Lung (tissue), 11 donors: ENCODE measurements at regions not wholly inside any gene's neighbourhood (a gene's known extent, or its start where the extent isn't known, plus 50 kb on each side); places are given as distances from the start of the nearest gene placed in this dataset.

ENCODE experiments used
- ATAC-seq: fragments of 200-7000 bp; cut with Tn5 transposase; one replicate; pipeline ENCODE4 v1.9.1; 2020; ENCODE audit warnings: moderate number of reproducible peaks; ENCODE audit not compliant: insufficient read depth, low FRiP score
- DNase-seq, 3 donors: peaks; one replicate each; pipeline ENCODE4 v3.0.0-alpha.2; 2013 to 2017
- H3K27ac ChIP-seq, 2 donors: one replicate each; pipeline ENCODE4 v1.5.1; 2013; ENCODE audit warnings: mild to moderate bottlenecking in 2 of 2, moderate library complexity in 2 of 2, control low read depth in 1 of 2, inconsistent platforms in 1 of 2, low read depth in 1 of 2, low read length in 1 of 2
- H3K27me3 ChIP-seq, 3 donors: one replicate each; pipeline ENCODE4 v1.5.1; 2013; ENCODE audit warnings: low read length in 2 of 3; ENCODE audit not compliant: control insufficient read depth in 3 of 3, insufficient read depth in 3 of 3
- H3K36me3 ChIP-seq, 4 donors: one replicate each; pipeline ENCODE4 v1.5.1; 2013; ENCODE audit warnings: low read length in 4 of 4, mild to moderate bottlenecking in 1 of 4, moderate library complexity in 1 of 4; ENCODE audit not compliant: control insufficient read depth in 4 of 4, insufficient read depth in 4 of 4
- H3K4me1 ChIP-seq, 5 donors: one replicate each; pipeline ENCODE4 v1.5.1; 2013; ENCODE audit warnings: low read length in 5 of 5, mild to moderate bottlenecking in 2 of 5, moderate library complexity in 1 of 5; ENCODE audit not compliant: control insufficient read depth in 5 of 5, insufficient read depth in 5 of 5
- H3K4me3 ChIP-seq: one replicate; pipeline ENCODE4 v1.5.1; 2013; ENCODE audit warnings: mild to moderate bottlenecking, control low read depth, moderate library complexity
- H3K9ac ChIP-seq, 2 donors: one replicate each; pipeline ENCODE4 v1.5.1; 2013; ENCODE audit warnings: low read length in 2 of 2, control low read depth in 1 of 2; ENCODE audit not compliant: insufficient read depth in 1 of 2
- H3K9me3 ChIP-seq, 4 donors: one replicate each; pipeline ENCODE4 v1.5.1; 2013; ENCODE audit warnings: low read length in 3 of 4, mild to moderate bottlenecking in 1 of 4, moderate library complexity in 1 of 4; ENCODE audit not compliant: control insufficient read depth in 4 of 4, insufficient read depth in 3 of 4
- CTCF ChIP-seq: IDR thresholded peaks from 2 replicates; pipeline ENCODE4 v1.5.1; 2012; ENCODE audit warnings: mild to moderate bottlenecking; ENCODE audit errors: control extremely low read depth, extremely low read depth
- WGBS, 2 donors: extraction: QIAGEN DNeasy Blood & Tissue Kit; methylation state at CpG; one replicate each; pipeline ENCODE4 v1.1.7; 2013; 5-methylcytosine and 5-hydroxymethylcytosine counted together
- donor health status: control.
- donor health status: control.
- donor health status: Bipolar disorder and iron deficiency.
- donor health status: healthy.
- donor health status: DM: yes; HTN: yes; CAD: no.

DNA sequence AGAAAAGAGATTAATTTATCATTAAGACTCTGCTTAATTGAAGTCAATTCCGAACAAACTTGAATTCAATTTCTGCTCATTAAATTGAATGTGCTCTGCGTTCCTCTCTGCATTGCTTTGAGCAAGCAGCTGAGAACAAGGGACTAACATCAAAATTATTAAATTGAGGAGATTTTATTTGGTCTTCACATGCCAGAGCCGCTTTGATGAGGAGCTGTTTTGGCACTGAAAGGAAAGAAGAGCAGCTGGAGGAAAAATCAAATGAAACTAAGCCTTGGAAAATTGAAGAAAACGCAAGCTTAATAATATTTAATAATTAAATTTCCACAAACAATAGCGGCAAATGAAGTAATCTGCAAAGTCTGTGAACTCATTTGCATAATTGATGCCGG, 222.0 kb upstream of the PKN2 start:
- H3K27ac ChIP-seq = no peak overlapping the region

GRCh38 chr1:88462488-88463261, 221.4 kb upstream of the PKN2 start:
- TF ChIP-seq CTCF = no peak
- ATAC-seq (no peak), DNase-seq (peak; percentile 69 to 86 (median 74))
- no peak overlapping the region for H3K4me3 ChIP-seq
- peaks cover 0 to 4% (median 0%) of the 10 kb centered on the region in 4 donors for H3K9me3 ChIP-seq
- H3K9ac ChIP-seq = peak overlapping the region in 1 of 2 donors; percentile 65
- WGBS, 2 donors = 7 to 8% methylated on average over 61 to 69 of the region's 69 CpGs
- H3K27ac ChIP-seq = peak overlapping the region; percentile 62 to 63
- H3K4me1 ChIP-seq = peaks cover 0 to 66% (median 4%) of the 10 kb centered on the region in 5 donors
- peaks cover 0 to 5% (median 0%) of the 10 kb centered on the region in 3 donors for H3K27me3 ChIP-seq
- no peaks in the 10 kb centered on the region for H3K36me3 ChIP-seq

More for the DNA sequence above, 222.0 kb upstream of the PKN2 start:
- WGBS, 2 donors = 39 to 46% methylated on average over 6 of the region's 6 CpGs
- no peak for TF ChIP-seq CTCF
- peak; percentile 71 to 94 (median 93) for DNase-seq
- Histone ChIP-seq H3K27me3 (peaks cover 0 to 5% (median 0%) of the 10 kb centered on the region in 3 donors), H3K9me3 (peaks cover 0 to 6% (median 0%) of the 10 kb centered on the region in 4 donors), H3K4me3 (no peak overlapping the region), H3K9ac (peak overlapping the region in 1 of 2 donors; percentile 38), H3K4me1 (peaks cover 0 to 66% (median 4%) of the 10 kb centered on the region in 5 donors), H3K36me3 (no peaks in the 10 kb centered on the region)
- no peak for ATAC-seq

DNA sequence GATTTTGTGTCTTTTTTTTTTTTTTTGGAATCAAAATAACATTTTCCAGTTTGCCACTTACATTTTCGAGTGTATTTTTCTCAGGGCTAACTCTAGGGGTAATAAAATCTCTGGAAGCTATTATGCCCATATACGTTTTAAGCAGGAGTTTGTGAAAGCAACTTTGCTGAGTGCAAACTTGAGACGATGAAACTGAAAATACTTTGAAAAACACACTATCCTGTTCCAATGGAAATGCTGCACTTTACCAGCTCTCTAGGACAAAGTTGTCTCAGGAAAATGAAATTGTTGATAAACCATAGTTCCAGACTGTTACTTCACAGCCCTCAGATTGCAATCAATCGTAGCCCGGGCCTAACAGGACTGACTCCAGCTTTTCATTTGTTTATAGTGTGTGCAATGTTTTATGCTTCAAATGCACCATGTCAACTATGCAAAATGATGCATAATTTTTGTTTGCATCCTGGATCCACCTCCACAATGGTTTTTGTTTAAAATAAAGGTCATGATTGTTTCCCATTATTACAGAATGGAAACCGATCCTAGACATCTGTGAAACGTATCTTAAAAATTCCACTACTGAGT, 220.6 kb upstream of the PKN2 start:
- Histone ChIP-seq H3K36me3 (no peaks in the 10 kb centered on the region), H3K4me1 (peaks cover 0 to 66% (median 4%) of the 10 kb centered on the region in 5 donors), H3K27ac (no peak overlapping the region), H3K9me3 (peaks cover 0 to 4% (median 0%) of the 10 kb centered on the region in 4 donors), H3K27me3 (peaks cover 0 to 5% (median 0%) of the 10 kb centered on the region in 3 donors), H3K4me3 (no peak overlapping the region), H3K9ac (peak overlapping the region in 1 of 2 donors; percentile 65)
- ATAC-seq = no peak
- no peak for TF ChIP-seq CTCF
- WGBS, 2 donors = 75 to 77% methylated on average over 7 of the region's 7 CpGs
- peak; percentile 46 to 89 (median 88) for DNase-seq
